PC-9 (cell line): ENCODE measurements at regions not wholly inside any gene's neighbourhood (a gene's known extent, or its start where the extent isn't known, plus 50 kb on each side); places are given as distances from the start of the nearest gene placed in this dataset.

Experiments used
- EZH2 ChIP-seq: fragments of 200-600 bp; sonication (generic); IDR thresholded peaks from 2 replicates; pipeline ENCODE4 v1.8.0; 2017; ENCODE audit warnings: antibody characterized with exemption, low read depth
- TF ChIP-seq, protein P1 (sequence below): fragments of 200-600 bp; sonication (generic); conservative IDR thresholded peaks from 2 replicates; pipeline ENCODE4 v1.6.1; 2017; ENCODE audit warnings: mixed run types, antibody characterized with exemption, mild to moderate bottlenecking, moderate library complexity

- TF ChIP-seq, protein P1, sequence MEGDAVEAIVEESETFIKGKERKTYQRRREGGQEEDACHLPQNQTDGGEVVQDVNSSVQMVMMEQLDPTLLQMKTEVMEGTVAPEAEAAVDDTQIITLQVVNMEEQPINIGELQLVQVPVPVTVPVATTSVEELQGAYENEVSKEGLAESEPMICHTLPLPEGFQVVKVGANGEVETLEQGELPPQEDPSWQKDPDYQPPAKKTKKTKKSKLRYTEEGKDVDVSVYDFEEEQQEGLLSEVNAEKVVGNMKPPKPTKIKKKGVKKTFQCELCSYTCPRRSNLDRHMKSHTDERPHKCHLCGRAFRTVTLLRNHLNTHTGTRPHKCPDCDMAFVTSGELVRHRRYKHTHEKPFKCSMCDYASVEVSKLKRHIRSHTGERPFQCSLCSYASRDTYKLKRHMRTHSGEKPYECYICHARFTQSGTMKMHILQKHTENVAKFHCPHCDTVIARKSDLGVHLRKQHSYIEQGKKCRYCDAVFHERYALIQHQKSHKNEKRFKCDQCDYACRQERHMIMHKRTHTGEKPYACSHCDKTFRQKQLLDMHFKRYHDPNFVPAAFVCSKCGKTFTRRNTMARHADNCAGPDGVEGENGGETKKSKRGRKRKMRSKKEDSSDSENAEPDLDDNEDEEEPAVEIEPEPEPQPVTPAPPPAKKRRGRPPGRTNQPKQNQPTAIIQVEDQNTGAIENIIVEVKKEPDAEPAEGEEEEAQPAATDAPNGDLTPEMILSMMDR, result no peak
- TF ChIP-seq EZH2, result no peak
Measured at GRCh38 chr10:121265360-121266123, 332.7 kb downstream of the FGFR2 start.
